SU-DHL-6 (cell line): ENCODE measurements at regions not wholly inside any gene's neighbourhood (a gene's known extent, or its start where the extent isn't known, plus 50 kb on each side); places are given as distances from the start of the nearest gene placed in this dataset.

Experiments used
- H2AFZ ChIP-seq: fragments of 200-600 bp; sonication (generic); 2 replicates; pipeline ENCODE4 v1.6.1; 2014; ENCODE audit warnings: low read depth, mild to moderate bottlenecking, moderate library complexity, mixed read lengths, antibody characterized with exemption, low read length; ENCODE audit not compliant: severe bottlenecking
- H3F3A ChIP-seq: fragments of 200-600 bp; shearing (Covaris generic); 2 replicates; pipeline ENCODE4 v1.6.0; 2016; ENCODE audit warnings: antibody characterized with exemption, mild to moderate bottlenecking; ENCODE audit not compliant: insufficient read depth
- H3K27ac ChIP-seq: fragments of 200-600 bp; sonication (generic); 2 replicates; pipeline ENCODE4 v1.5.1; 2016; ENCODE audit warnings: low read depth, mild to moderate bottlenecking, low read length, moderate library complexity, mixed read lengths
- H3K27me3 ChIP-seq: fragments of 200-600 bp; sonication (generic), shearing (Covaris generic); 2 replicates; pipeline ENCODE4 v1.6.0; 2014; ENCODE audit warnings: mild to moderate bottlenecking, low read length
- H3K36me3 ChIP-seq: fragments of 200-600 bp; sonication (generic); 2 replicates; pipeline ENCODE4 v1.6.1; 2014; ENCODE audit warnings: mild to moderate bottlenecking, low read length, mixed read lengths
- H3K4me2 ChIP-seq: fragments of 300-600, 200-600 bp; shearing (Covaris generic), sonication (generic); 2 replicates; pipeline ENCODE4 v1.6.0; 2014; ENCODE audit warnings: low read length, low read depth, mild to moderate bottlenecking; ENCODE audit not compliant: poor library complexity, severe bottlenecking
- H3K4me3 ChIP-seq: fragments of 200-600 bp; sonication (generic); 2 replicates; pipeline ENCODE4 v1.5.1; 2014; ENCODE audit warnings: antibody characterized with exemption, low read length, mild to moderate bottlenecking, mixed read lengths; ENCODE audit not compliant: insufficient read depth, poor library complexity, severe bottlenecking
- H3K79me2 ChIP-seq: fragments of 200-600 bp; sonication (generic); 2 replicates; pipeline ENCODE4 v1.6.1; 2014; ENCODE audit warnings: mild to moderate bottlenecking, low read length, moderate library complexity; ENCODE audit not compliant: insufficient read depth
- H3K9ac ChIP-seq: fragments of 200-600 bp; sonication (generic); 2 replicates; pipeline ENCODE4 v1.7.0; 2014; ENCODE audit warnings: mild to moderate bottlenecking, low read length
- H3K9me2 ChIP-seq: fragments of 200-600 bp; sonication (generic); replicated peaks from 2 replicates; pipeline ENCODE4 v1.6.1; 2014; ENCODE audit warnings: low read length; ENCODE audit not compliant: insufficient read depth
- H3K9me3 ChIP-seq: fragments of 200-600 bp; sonication (generic); 2 replicates; pipeline ENCODE4 v1.6.1; 2014; ENCODE audit warnings: low read length, mixed read lengths; ENCODE audit not compliant: insufficient read depth
- H4K20me1 ChIP-seq: fragments of 200-600 bp; sonication (generic); 2 replicates; pipeline ENCODE4 v1.6.1; 2014; ENCODE audit warnings: low read depth, mild to moderate bottlenecking, antibody characterized with exemption, low read length, moderate library complexity, mixed read lengths
- EZH2phosphoT487 ChIP-seq: fragments of 200-600 bp; sonication (generic), shearing (Covaris generic); conservative IDR thresholded peaks from 2 replicates; pipeline ENCODE4 v1.6.1; 2018; ENCODE audit warnings: mild to moderate bottlenecking, antibody characterized with exemption, low read length, moderate library complexity, mixed read lengths
- TF ChIP-seq, protein P1 (sequence below): fragments of 200-600 bp; sonication (generic); IDR thresholded peaks from one replicate; pipeline ENCODE4 v1.5.1; 2017; ENCODE audit warnings: antibody characterized with exemption, mild to moderate bottlenecking, low read length, moderate library complexity; ENCODE audit not compliant: insufficient read depth, poor library complexity, severe bottlenecking

DNA sequence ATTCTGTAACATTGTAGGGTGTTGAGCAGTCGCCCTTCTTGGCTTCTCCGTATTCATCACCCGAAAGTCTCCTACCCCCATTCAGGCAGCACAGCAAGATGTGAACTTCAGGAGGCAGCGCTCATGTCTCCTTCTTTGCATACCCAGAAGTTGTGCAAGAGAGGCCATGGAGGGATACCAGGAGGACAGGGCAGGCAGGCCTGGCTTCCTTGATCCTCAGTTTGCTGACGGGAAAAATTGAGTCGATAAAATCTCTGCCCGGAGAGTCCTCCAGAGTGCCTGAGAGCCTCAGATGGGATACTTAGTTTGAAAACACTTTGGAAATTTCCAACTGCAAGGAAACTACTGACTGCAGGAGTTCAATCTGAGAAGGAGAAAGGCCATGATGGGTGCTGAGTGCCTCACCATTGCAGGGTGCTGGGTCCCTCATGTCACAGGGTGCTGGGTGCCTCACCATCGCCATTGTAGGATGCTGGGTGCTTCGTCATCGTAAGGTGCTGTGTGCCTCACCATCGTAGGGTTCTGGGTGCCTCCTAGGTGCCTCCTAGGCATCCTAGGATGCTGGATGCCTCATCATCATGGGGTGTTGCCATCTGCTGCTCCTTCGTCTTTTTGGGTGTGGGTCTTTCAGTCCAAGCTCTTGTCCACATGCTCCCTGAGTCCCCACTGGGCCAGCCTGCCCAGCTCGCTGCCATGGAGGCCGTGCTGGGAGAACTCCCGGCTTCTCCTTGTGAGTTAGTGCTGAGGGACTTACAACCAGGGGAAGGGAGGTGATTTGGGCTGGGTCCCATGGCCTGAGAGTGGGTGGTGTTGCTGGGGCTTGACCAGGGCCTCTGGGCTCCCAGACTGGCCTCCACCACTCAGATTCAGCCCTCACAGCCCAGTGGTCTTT lies 162.4 kb downstream of the DDX1 start:
- Histone ChIP-seq H3K79me2 (no peaks in the 10 kb centered on the region), H3K9ac (no peak overlapping the region), H2AFZ (no peak overlapping the region), H3K27ac (no peak overlapping the region), H3K27me3 (no peaks in the 10 kb centered on the region), H3K9me3 (no peaks in the 10 kb centered on the region), H3K9me2 (no peaks in the 10 kb centered on the region), H3K36me3 (no peaks in the 10 kb centered on the region), H3K4me3 (no peak overlapping the region), H3F3A (no peaks in the 10 kb centered on the region), H3K4me2 (no peak overlapping the region), H4K20me1 (no peaks in the 10 kb centered on the region)
- no peak for TF ChIP-seq EZH2phosphoT487
- TF ChIP-seq, protein P1, sequence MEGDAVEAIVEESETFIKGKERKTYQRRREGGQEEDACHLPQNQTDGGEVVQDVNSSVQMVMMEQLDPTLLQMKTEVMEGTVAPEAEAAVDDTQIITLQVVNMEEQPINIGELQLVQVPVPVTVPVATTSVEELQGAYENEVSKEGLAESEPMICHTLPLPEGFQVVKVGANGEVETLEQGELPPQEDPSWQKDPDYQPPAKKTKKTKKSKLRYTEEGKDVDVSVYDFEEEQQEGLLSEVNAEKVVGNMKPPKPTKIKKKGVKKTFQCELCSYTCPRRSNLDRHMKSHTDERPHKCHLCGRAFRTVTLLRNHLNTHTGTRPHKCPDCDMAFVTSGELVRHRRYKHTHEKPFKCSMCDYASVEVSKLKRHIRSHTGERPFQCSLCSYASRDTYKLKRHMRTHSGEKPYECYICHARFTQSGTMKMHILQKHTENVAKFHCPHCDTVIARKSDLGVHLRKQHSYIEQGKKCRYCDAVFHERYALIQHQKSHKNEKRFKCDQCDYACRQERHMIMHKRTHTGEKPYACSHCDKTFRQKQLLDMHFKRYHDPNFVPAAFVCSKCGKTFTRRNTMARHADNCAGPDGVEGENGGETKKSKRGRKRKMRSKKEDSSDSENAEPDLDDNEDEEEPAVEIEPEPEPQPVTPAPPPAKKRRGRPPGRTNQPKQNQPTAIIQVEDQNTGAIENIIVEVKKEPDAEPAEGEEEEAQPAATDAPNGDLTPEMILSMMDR: no peak

DNA sequence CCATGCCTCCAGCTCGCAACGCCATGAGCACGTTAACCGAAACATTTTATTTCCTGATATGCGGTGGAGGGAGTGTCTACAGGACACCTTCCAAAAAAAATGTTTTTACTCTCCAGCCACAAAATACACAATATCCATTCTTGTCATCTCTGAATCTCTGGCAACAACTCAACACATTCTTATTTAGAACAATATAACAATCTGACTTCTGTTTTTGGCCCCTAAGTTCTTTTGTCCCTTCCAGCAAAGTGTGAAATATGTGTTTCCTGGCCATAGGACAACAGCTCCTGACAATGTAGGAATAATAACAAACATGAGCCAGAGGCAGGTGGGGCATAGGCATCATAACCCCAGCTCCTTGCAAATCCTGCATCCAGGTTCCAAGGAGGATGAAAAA lies 163.0 kb downstream of the DDX1 start:
- no peak overlapping the region for H3K4me2 ChIP-seq

DNA sequence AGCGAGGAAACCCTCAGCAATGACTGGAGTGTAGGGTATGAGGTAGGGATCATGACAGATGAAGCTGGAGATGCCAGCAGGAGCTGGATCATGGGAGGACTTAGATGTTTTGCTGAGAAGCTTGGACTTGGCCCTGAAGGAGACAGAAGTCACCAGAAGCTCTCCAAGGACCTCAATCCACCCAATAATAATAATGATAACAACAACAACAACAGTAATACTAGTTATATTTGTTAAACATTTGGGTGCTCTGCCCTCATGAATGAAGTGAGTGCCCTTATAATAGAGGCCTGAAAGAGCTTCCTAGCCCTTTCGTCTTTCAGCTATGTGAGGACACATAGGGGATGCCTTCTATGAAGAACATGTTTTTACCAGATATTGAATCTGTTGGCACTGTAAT lies 163.9 kb downstream of the DDX1 start:
- no peaks in the 10 kb centered on the region for H3K27me3 ChIP-seq
- H3K4me3 ChIP-seq: no peak overlapping the region
- H2AFZ ChIP-seq: no peak overlapping the region
- no peak overlapping the region for H3K4me2 ChIP-seq
- no peaks in the 10 kb centered on the region for H3K79me2 ChIP-seq
- H3K9ac ChIP-seq: no peak overlapping the region
- no peaks in the 10 kb centered on the region for H4K20me1 ChIP-seq
- H3K9me2 ChIP-seq: no peaks in the 10 kb centered on the region
- H3F3A ChIP-seq: no peaks in the 10 kb centered on the region
- TF ChIP-seq, protein P1: no peak
- TF ChIP-seq EZH2phosphoT487: no peak
- H3K27ac ChIP-seq: no peak overlapping the region
- no peaks in the 10 kb centered on the region for H3K9me3 ChIP-seq
- H3K36me3 ChIP-seq: no peaks in the 10 kb centered on the region

More for the DNA sequence above, 163.0 kb downstream of the DDX1 start:
- no peaks in the 10 kb centered on the region for H3F3A ChIP-seq
- H3K9me3 ChIP-seq: no peaks in the 10 kb centered on the region
- no peaks in the 10 kb centered on the region for H3K9me2 ChIP-seq
- TF ChIP-seq EZH2phosphoT487: no peak
- TF ChIP-seq, protein P1: no peak
- no peak overlapping the region for H3K27ac ChIP-seq
- no peaks in the 10 kb centered on the region for H3K36me3 ChIP-seq
- H3K27me3 ChIP-seq: no peaks in the 10 kb centered on the region
- H2AFZ ChIP-seq: no peak overlapping the region
- H3K4me3 ChIP-seq: no peak overlapping the region
- H3K9ac ChIP-seq: no peak overlapping the region
- H4K20me1 ChIP-seq: no peaks in the 10 kb centered on the region
- H3K79me2 ChIP-seq: no peaks in the 10 kb centered on the region
